H1 (cell line): ENCODE measurements at regions not wholly inside any gene's neighbourhood (a gene's known extent, or its start where the extent isn't known, plus 50 kb on each side); places are given as distances from the start of the nearest gene placed in this dataset.

ENCODE experiments used
- CTCF ChIA-PET: fragments of 300-600 bp; sonication (Branson Sonifier 250); formaldehyde crosslinking; loops from one replicate; lab custom pipeline; 2021; ENCODE audit not compliant: partially characterized antibody; lab: Charles Lee
- POLR2A ChIA-PET: fragments of 300-600 bp; sonication (Branson Sonifier 250); formaldehyde crosslinking; loops from one replicate; lab custom pipeline; 2021; ENCODE audit warnings: inconsistent platforms; ENCODE audit not compliant: partially characterized antibody; lab: Charles Lee
- DNase-seq, 2 experiments: peaks; one replicate each; pipeline versions ENCODE4 v3.0.0 to v3.0.0-alpha.2; 2010 to 2022; ENCODE audit warnings: low spot score in 2 of 2, low read depth in 1 of 2, mixed read lengths in 1 of 2
- FAIRE-seq: peaks from 2 replicates; lab custom pipeline; 2011; peaks lifted over from hg19 to GRCh38; lab: Jason Lieb, UNC
- H2AFZ ChIP-seq: 2 replicates; pipeline ENCODE4 v1.8.1; 2012; ENCODE audit warnings: low read length, inconsistent platforms
- H2AK5ac ChIP-seq: 2 replicates; pipeline ENCODE4 v1.6.1; 2013; ENCODE audit warnings: low read depth, low read length
- H2BK120ac ChIP-seq: replicated peaks from 2 replicates; pipeline ENCODE3; 2013; ENCODE audit warnings: low read depth, low read length, inconsistent platforms
- H2BK12ac ChIP-seq: 2 replicates; pipeline ENCODE4 v1.6.1; 2013; ENCODE audit warnings: low read depth, low read length
- H2BK15ac ChIP-seq: 2 replicates; pipeline ENCODE4 v1.6.1; 2013; ENCODE audit warnings: low read length
- H2BK20ac ChIP-seq: 2 replicates; pipeline ENCODE4 v1.6.1; 2013; ENCODE audit warnings: low read length
- H2BK5ac ChIP-seq: 2 replicates; pipeline ENCODE4 v1.6.1; 2013; ENCODE audit warnings: low read depth, low read length
- H3K14ac ChIP-seq: 2 replicates; pipeline ENCODE4 v1.6.1; 2013; ENCODE audit warnings: inconsistent platforms; ENCODE audit not compliant: insufficient read length
- H3K18ac ChIP-seq: 2 replicates; pipeline ENCODE4 v1.6.1; 2013; ENCODE audit warnings: low read length; ENCODE audit errors: extremely low read depth
- H3K23ac ChIP-seq: 2 replicates; pipeline ENCODE4 v1.6.1; 2013; ENCODE audit warnings: inconsistent platforms; ENCODE audit not compliant: insufficient read length
- H3K23me2 ChIP-seq: 2 replicates; pipeline ENCODE4 v1.6.1; 2013; ENCODE audit warnings: low read depth, low read length
- H3K27ac ChIP-seq: 2 replicates; pipeline ENCODE4 v1.6.1; 2011; ENCODE audit warnings: low read depth, low read length, inconsistent platforms
- H3K27me3 ChIP-seq, 4 experiments: replicated peaks in 1 of 4; 1 replicate in 1 of 4; 2 replicates in 3 of 4; pipeline versions ENCODE4 v1.6.1 to v1.8.1; 2011 to 2013; ENCODE audit warnings: low read length in 3 of 4, mild to moderate bottlenecking in 3 of 4, inconsistent platforms in 2 of 4, mixed read lengths in 2 of 4, moderate library complexity in 1 of 4; ENCODE audit not compliant: control insufficient read depth in 3 of 4, insufficient read depth in 3 of 4; ENCODE audit errors: extremely low read depth in 1 of 4
- H3K36me3 ChIP-seq, 4 experiments: 2 replicates each; pipeline versions ENCODE4 v1.6.1 to v1.8.1; 2011 to 2013; ENCODE audit warnings: mild to moderate bottlenecking in 4 of 4, low read length in 3 of 4, moderate library complexity in 2 of 4, control low read depth in 1 of 4, inconsistent platforms in 1 of 4; ENCODE audit not compliant: insufficient read depth in 4 of 4, control insufficient read depth in 2 of 4
- H3K4ac ChIP-seq: replicated peaks from 2 replicates; pipeline ENCODE3; 2013; ENCODE audit warnings: low read length, low read depth, mixed read lengths, inconsistent platforms; ENCODE audit not compliant: insufficient read length
- H3K4me1 ChIP-seq, 4 experiments: replicated peaks in 1 of 4; 1 replicate in 1 of 4; 2 replicates in 3 of 4; pipeline versions ENCODE4 v1.6.1 to v1.8.1; 2011 to 2013; ENCODE audit warnings: low read length in 3 of 4, inconsistent platforms in 2 of 4, mixed read lengths in 1 of 4; ENCODE audit not compliant: insufficient read depth in 4 of 4, control insufficient read depth in 3 of 4
- H3K4me2 ChIP-seq, 2 experiments: 2 replicates each; pipeline versions ENCODE4 v1.6.1 to v1.8.1; 2011 to 2013; ENCODE audit warnings: low read depth in 2 of 2, low read length in 2 of 2, control low read depth in 1 of 2, inconsistent platforms in 1 of 2, mild to moderate bottlenecking in 1 of 2; ENCODE audit not compliant: insufficient read depth in 1 of 2
- H3K4me3 ChIP-seq, 4 experiments: fragments of 200-600, 300-600 bp in 1 of 4; sonication (generic), shearing (Covaris generic), sonication (Bioruptor Twin) in 1 of 4; 2 replicates each; pipeline versions ENCODE4 v1.5.1 to v1.8.1; 2011 to 2016; ENCODE audit warnings: low read length in 4 of 4, low read depth in 3 of 4, control low read depth in 2 of 4, inconsistent platforms in 2 of 4, mild to moderate bottlenecking in 2 of 4, mixed read lengths in 1 of 4, moderate library complexity in 1 of 4; ENCODE audit not compliant: insufficient read depth in 2 of 4; ENCODE audit errors: extremely low read depth in 1 of 4
- H3K56ac ChIP-seq: replicated peaks from 2 replicates; pipeline ENCODE3; 2013; ENCODE audit warnings: low read depth, mild to moderate bottlenecking, mixed read lengths, low read length, inconsistent platforms; ENCODE audit not compliant: insufficient read length
- H3K79me1 ChIP-seq: 2 replicates; pipeline ENCODE4 v1.6.1; 2013; ENCODE audit warnings: low read depth, low read length, control low read depth
- H3K79me2 ChIP-seq, 2 experiments: 2 replicates each; pipeline versions ENCODE4 v1.6.1 to v1.8.1; 2012 to 2013; ENCODE audit warnings: low read length in 2 of 2, mild to moderate bottlenecking in 2 of 2, inconsistent platforms in 1 of 2; ENCODE audit not compliant: insufficient read depth in 2 of 2, control insufficient read depth in 1 of 2
- H3K9ac ChIP-seq, 4 experiments: replicated peaks in 1 of 4; 1 replicate in 1 of 4; 2 replicates in 3 of 4; pipeline versions ENCODE4 v1.6.1 to v1.8.1; 2011 to 2013; ENCODE audit warnings: low read depth in 3 of 4, low read length in 3 of 4, control low read depth in 2 of 4, mild to moderate bottlenecking in 2 of 4, moderate library complexity in 2 of 4, inconsistent platforms in 1 of 4; ENCODE audit errors: extremely low read depth in 1 of 4
- H3K9me3 ChIP-seq, 2 experiments: 2 replicates each; pipeline versions ENCODE4 v1.6.1 to v1.8.1; 2012 to 2013; ENCODE audit warnings: mild to moderate bottlenecking in 2 of 2, moderate library complexity in 2 of 2, control low read depth in 1 of 2, inconsistent platforms in 1 of 2, low read depth in 1 of 2, low read length in 1 of 2, mixed read lengths in 1 of 2; ENCODE audit not compliant: insufficient read depth in 2 of 2
- H4K20me1 ChIP-seq, 2 experiments: replicated peaks in 1 of 2; 2 replicates each; pipeline versions ENCODE3 to v1.8.1; 2011 to 2013; ENCODE audit warnings: inconsistent platforms in 2 of 2, low read length in 2 of 2, mild to moderate bottlenecking in 1 of 2; ENCODE audit not compliant: insufficient read depth in 2 of 2, control insufficient read depth in 1 of 2
- H4K5ac ChIP-seq: 2 replicates; pipeline ENCODE4 v1.6.1; 2013; ENCODE audit warnings: low read length, low read depth, mixed read lengths, inconsistent platforms; ENCODE audit not compliant: insufficient read length
- H4K8ac ChIP-seq: 2 replicates; pipeline ENCODE4 v1.8.0; 2013; ENCODE audit warnings: mild to moderate bottlenecking, moderate library complexity, low read length, inconsistent platforms; ENCODE audit not compliant: insufficient read depth; ENCODE audit errors: extremely low read depth
- H4K91ac ChIP-seq: replicated peaks from 2 replicates; pipeline ENCODE3; 2013; ENCODE audit warnings: low read length, mixed read lengths, inconsistent platforms; ENCODE audit not compliant: insufficient read length
- BRCA1 ChIP-seq: IDR thresholded peaks from 2 replicates; pipeline ENCODE4 v1.6.1; 2012; ENCODE audit warnings: low read depth, low read length, improper control_type of control experiment
- SP1 ChIP-seq: IDR thresholded peaks from 2 replicates; pipeline ENCODE4 v1.6.1; 2011; ENCODE audit warnings: low read depth, low read length
- whole genome bisulfite sequencing, 2 experiments: shearing (Covaris generic) in 1 of 2; methylation state at CpG; one replicate each; pipeline versions ENCODE4 v1.1.6 to v1.1.7; 2013 to 2015; ENCODE audit warnings: low lambda C conversion rate in 2 of 2, mixed read lengths in 2 of 2, inconsistent platforms in 1 of 2, low coverage in 1 of 2, missing lambda C conversion rate in 1 of 2; ENCODE audit not compliant: insufficient replicate concordance in 2 of 2, insufficient coverage in 1 of 2, insufficient read length in 1 of 2; ENCODE audit errors: extremely low coverage in 1 of 2, missing lambda C conversion rate in 1 of 2; 5-methylcytosine and 5-hydroxymethylcytosine counted together

- Histone ChIP-seq H3K14ac (no peak overlapping the region), H2BK12ac (no peak overlapping the region), H3K56ac (no peak overlapping the region), H3K4ac (no peak overlapping the region), H3K4me1 (no peaks in the 10 kb centered on the region), H4K8ac (no peak overlapping the region), H2AK5ac (no peak overlapping the region), H3K23me2 (no peaks in the 10 kb centered on the region), H3K23ac (no peak overlapping the region), H3K4me2 (no peak overlapping the region), H2BK15ac (no peak overlapping the region), H2BK5ac (no peak overlapping the region), H4K5ac (no peak overlapping the region), H4K91ac (no peak overlapping the region), H3K9ac (no peak overlapping the region), H3K79me1 (no peaks in the 10 kb centered on the region), H3K27me3 (no peaks in the 10 kb centered on the region), H3K79me2 (no peaks in the 10 kb centered on the region), H4K20me1 (no peaks in the 10 kb centered on the region), H3K27ac (no peak overlapping the region), H3K4me3 (no peak overlapping the region), H3K36me3 (no peaks in the 10 kb centered on the region), H3K18ac (no peak overlapping the region), H2BK20ac (no peak overlapping the region), H3K9me3 (no peaks in the 10 kb centered on the region), H2BK120ac (no peak overlapping the region), H2AFZ (peak overlapping the region; percentile 31; the same call in 1 of the 2 replicates)
- FAIRE-seq (no peak), DNase-seq (no peak)
- ChIA-PET POLR2A (no interaction called here), CTCF (interaction anchor here (1.5 kb wide), 1 partner anchor 13 kb away, joined by 4 read pairs; no protein-coding TSS in a partner anchor)
- WGBS, 2 experiments, result 86% methylated on average over 1 of the region's 1 CpG; no CpG with 5 or more reads in 1 of the 2 experiments
- TF ChIP-seq SP1 (no peak), BRCA1 (no peak)
These were observed 680.5 kb downstream of the MECOM start for GRCh38 chr3:168983046-168983445.
